ENCODE measurements at regions not wholly inside any gene's neighbourhood (a gene's known extent, or its start where the extent isn't known, plus 50 kb on each side); places are given as distances from the start of the nearest gene placed in this dataset.

DNA sequence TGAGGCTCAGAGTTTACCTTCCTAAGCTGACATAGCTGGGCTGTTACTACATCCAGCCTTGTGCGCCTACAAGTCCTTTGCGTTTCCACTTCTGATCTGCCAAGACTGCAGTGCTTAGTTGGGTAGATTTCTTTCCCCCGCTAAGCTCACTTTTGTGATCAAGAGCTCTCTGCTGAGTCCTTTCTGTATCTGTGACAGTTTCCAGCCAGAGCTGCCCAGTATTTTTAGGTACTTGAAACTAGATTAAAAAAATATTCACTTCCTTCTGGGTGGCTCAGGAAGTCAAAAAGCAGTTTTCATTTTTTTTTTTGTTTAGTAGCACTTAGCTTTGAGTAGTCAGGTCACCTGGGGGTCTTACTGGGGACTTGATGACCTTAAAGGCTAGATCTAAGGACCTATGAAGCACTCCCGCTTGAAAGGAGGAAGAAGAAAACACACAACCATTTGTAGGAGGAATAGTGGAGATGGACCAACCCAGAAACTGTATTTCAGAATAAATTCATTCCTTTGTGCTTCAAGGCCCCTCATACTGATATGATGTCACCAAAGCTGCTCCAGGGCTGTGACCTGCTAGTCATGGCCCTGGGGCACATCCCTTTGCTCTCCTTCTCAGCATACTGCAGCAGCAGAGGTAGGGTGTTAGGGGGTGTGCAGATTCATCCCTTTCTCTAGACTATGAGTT lies 75.6 kb upstream of the HNF1B start:
- TF ChIP-seq, protein P1, sequence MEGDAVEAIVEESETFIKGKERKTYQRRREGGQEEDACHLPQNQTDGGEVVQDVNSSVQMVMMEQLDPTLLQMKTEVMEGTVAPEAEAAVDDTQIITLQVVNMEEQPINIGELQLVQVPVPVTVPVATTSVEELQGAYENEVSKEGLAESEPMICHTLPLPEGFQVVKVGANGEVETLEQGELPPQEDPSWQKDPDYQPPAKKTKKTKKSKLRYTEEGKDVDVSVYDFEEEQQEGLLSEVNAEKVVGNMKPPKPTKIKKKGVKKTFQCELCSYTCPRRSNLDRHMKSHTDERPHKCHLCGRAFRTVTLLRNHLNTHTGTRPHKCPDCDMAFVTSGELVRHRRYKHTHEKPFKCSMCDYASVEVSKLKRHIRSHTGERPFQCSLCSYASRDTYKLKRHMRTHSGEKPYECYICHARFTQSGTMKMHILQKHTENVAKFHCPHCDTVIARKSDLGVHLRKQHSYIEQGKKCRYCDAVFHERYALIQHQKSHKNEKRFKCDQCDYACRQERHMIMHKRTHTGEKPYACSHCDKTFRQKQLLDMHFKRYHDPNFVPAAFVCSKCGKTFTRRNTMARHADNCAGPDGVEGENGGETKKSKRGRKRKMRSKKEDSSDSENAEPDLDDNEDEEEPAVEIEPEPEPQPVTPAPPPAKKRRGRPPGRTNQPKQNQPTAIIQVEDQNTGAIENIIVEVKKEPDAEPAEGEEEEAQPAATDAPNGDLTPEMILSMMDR (conservative IDR thresholded peaks at IDR 0.05; ENCODE audit: low read depth, low read length), result no peak
- TF ChIP-seq EZH2 (IDR thresholded peaks at IDR 0.05; ENCODE audit: borderline replicate concordance, low read depth, low read length, poor library complexity, severe bottlenecking), result no peak
- BruUV-seq (replicated peaks), result no TSS peak
- Histone ChIP-seq H3K4me1 (ENCODE audit: insufficient read depth, low read length, poor library complexity, severe bottlenecking) (no peaks in the 10 kb centered on the region), H3K36me3 (ENCODE audit: insufficient read depth, low read length, poor library complexity, severe bottlenecking) (no peaks in the 10 kb centered on the region), H3K27me3 (replicated peaks; ENCODE audit: insufficient read depth, low read depth, low read length, poor library complexity) (no peaks in the 10 kb centered on the region), H3K27ac (ENCODE audit: low read depth, low read length, poor library complexity, severe bottlenecking) (no peak overlapping the region), H3K4me3 (ENCODE audit: low read depth, low read length, poor library complexity, severe bottlenecking) (no peak overlapping the region), H3K9me3 (ENCODE audit: low read depth, low read length, poor library complexity, severe bottlenecking) (no peaks in the 10 kb centered on the region)
- POLR2A ChIA-PET (ENCODE audit: low non-redundant PET), result no interaction called here
- CTCF ChIA-PET, result no interaction called here
- no peak for DNase-seq (ENCODE audit: low spot score)
- intact Hi-C loops (cut with micrococcal nuclease; ENCODE audit: unreplicated experiment), result no loop called here

DNA sequence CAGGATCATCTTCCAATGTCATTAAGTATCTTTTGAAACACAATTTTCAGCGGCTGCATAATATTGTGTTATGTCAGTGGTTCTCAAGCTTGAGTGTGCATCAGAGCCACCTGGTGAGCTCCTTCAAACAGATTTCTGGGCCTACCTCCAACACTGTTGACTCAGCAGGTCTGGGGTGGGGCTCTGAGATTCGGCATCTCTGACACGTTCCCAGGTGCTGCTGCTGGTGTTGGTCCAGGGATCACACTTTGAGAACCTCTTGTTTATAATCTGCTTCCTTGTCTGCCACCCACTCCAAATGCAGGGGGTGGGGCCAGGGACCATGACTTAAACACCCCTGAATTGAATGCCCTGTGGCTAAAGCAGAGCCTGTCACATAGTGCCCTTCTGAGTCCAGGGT lies 73.8 kb upstream of the HNF1B start:
- intact Hi-C loops (cut with micrococcal nuclease; ENCODE audit: unreplicated experiment), result loop anchor here (10.0 kb wide), 3 partner anchors 294 to 1194 kb away; partner anchors contain the start of gene C17orf78
- no peak for DNase-seq (ENCODE audit: low spot score)
- Histone ChIP-seq H3K36me3 (ENCODE audit: insufficient read depth, low read length, poor library complexity, severe bottlenecking) (no peaks in the 10 kb centered on the region), H3K4me3 (ENCODE audit: low read depth, low read length, poor library complexity, severe bottlenecking) (no peak overlapping the region), H3K27ac (ENCODE audit: low read depth, low read length, poor library complexity, severe bottlenecking) (no peak overlapping the region), H3K27me3 (replicated peaks; ENCODE audit: insufficient read depth, low read depth, low read length, poor library complexity) (no peaks in the 10 kb centered on the region), H3K9me3 (ENCODE audit: low read depth, low read length, poor library complexity, severe bottlenecking) (no peaks in the 10 kb centered on the region), H3K4me1 (ENCODE audit: insufficient read depth, low read length, poor library complexity, severe bottlenecking) (no peaks in the 10 kb centered on the region)
- ChIA-PET CTCF (no interaction called here), POLR2A (ENCODE audit: low non-redundant PET) (no interaction called here)
- BruUV-seq (replicated peaks), result no TSS peak
- TF ChIP-seq, protein P1 (conservative IDR thresholded peaks at IDR 0.05; ENCODE audit: low read depth, low read length), result no peak
- no peak for TF ChIP-seq EZH2 (IDR thresholded peaks at IDR 0.05; ENCODE audit: borderline replicate concordance, low read depth, low read length, poor library complexity, severe bottlenecking)

DNA sequence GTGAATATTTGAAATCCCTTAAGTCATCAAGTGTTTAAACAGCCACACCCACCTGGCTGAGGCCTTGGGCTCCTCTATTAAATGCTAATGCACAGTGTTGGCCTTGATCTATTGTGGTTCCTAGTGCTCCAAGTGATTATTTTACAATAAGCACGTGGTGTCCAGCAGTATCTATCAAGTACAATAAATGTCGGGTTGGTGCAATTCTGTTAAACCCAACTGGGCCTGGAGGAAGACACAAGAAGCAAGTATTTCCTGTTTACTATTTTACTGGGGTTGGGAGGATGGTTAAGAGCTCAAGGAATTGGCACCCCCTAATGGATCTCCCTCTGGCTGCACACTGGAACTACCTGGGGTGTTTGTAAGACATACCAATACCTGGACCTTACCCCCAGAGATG lies 72.1 kb upstream of the HNF1B start:
- H3K36me3 ChIP-seq (ENCODE audit: insufficient read depth, low read length, poor library complexity, severe bottlenecking), result no peaks in the 10 kb centered on the region
- H3K27me3 ChIP-seq (replicated peaks; ENCODE audit: insufficient read depth, low read depth, low read length, poor library complexity), result no peaks in the 10 kb centered on the region
- no peak for DNase-seq (ENCODE audit: low spot score)
- ChIA-PET CTCF (interaction anchor here (0.7 to 1.5 kb wide), 3 partner anchors 8 to 444 kb away, joined by 3 to 5 read pairs (median 4); no protein-coding TSS in a partner anchor), POLR2A (ENCODE audit: low non-redundant PET) (no interaction called here)
- no peak overlapping the region for H3K27ac ChIP-seq (ENCODE audit: low read depth, low read length, poor library complexity, severe bottlenecking)
- BruUV-seq (replicated peaks), result no TSS peak
- no peaks in the 10 kb centered on the region for H3K9me3 ChIP-seq (ENCODE audit: low read depth, low read length, poor library complexity, severe bottlenecking)
- TF ChIP-seq EZH2 (IDR thresholded peaks at IDR 0.05; ENCODE audit: borderline replicate concordance, low read depth, low read length, poor library complexity, severe bottlenecking), result no peak
- TF ChIP-seq, protein P1 (conservative IDR thresholded peaks at IDR 0.05; ENCODE audit: low read depth, low read length), result no peak
- no peak overlapping the region for H3K4me3 ChIP-seq (ENCODE audit: low read depth, low read length, poor library complexity, severe bottlenecking)
- intact Hi-C loops (cut with micrococcal nuclease; ENCODE audit: unreplicated experiment), result loop anchor here (10.0 kb wide), 3 partner anchors 292 to 1192 kb away; partner anchors contain the start of gene C17orf78
- H3K4me1 ChIP-seq (ENCODE audit: insufficient read depth, low read length, poor library complexity, severe bottlenecking), result no peaks in the 10 kb centered on the region

All from A673 (cell line).